Testis (tissue), 2 donors: ENCODE measurements at regions not wholly inside any gene's neighbourhood (a gene's known extent, or its start where the extent isn't known, plus 50 kb on each side); places are given as distances from the start of the nearest gene placed in this dataset.

Experiments
- POLR2A ChIP-seq: fragments of 450-650 bp; IDR thresholded peaks from one replicate; pipeline ENCODE4 v1.6.1; 2017; ENCODE audit warnings: antibody characterized with exemption, mild to moderate bottlenecking, moderate library complexity
- TF ChIP-seq, protein P1 (sequence below), 3 experiments: fragments of 450-650 bp in 2 of 3; fragments of 200-600 bp in 1 of 3; sonication (generic) in 1 of 3; IDR thresholded peaks; one replicate each; pipeline ENCODE4 v1.5.1; 2016 to 2019; ENCODE audit warnings: antibody characterized with exemption in 3 of 3, mild to moderate bottlenecking in 2 of 3, moderate library complexity in 1 of 3

DNA sequence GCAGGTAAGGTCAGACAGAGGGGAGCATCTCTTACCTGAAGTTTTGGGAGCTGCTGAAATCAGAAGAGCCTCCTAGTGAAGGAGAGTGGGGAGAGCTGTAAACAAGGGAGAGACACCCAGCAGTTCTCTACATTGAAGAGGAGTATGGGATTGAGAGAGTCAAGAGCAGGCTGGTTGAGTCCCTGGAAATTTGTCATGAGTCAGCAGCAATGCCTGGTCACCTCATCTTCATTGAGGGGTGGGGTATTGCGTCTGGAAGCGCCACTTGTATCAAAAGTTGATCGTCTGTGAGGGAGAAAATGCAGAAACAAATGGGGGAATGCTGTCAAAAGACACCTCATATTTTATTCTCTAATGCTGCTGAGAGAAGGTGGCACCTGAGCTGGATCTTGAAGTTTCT, 256.6 kb upstream of the CFAP20DC start:
- TF ChIP-seq, protein P1, sequence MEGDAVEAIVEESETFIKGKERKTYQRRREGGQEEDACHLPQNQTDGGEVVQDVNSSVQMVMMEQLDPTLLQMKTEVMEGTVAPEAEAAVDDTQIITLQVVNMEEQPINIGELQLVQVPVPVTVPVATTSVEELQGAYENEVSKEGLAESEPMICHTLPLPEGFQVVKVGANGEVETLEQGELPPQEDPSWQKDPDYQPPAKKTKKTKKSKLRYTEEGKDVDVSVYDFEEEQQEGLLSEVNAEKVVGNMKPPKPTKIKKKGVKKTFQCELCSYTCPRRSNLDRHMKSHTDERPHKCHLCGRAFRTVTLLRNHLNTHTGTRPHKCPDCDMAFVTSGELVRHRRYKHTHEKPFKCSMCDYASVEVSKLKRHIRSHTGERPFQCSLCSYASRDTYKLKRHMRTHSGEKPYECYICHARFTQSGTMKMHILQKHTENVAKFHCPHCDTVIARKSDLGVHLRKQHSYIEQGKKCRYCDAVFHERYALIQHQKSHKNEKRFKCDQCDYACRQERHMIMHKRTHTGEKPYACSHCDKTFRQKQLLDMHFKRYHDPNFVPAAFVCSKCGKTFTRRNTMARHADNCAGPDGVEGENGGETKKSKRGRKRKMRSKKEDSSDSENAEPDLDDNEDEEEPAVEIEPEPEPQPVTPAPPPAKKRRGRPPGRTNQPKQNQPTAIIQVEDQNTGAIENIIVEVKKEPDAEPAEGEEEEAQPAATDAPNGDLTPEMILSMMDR (IDR thresholded peaks at IDR 0.05), result no peak
- TF ChIP-seq POLR2A, result no peak
